MCF 10A (cell line): ENCODE measurements at regions not wholly inside any gene's neighbourhood (a gene's known extent, or its start where the extent isn't known, plus 50 kb on each side); places are given as distances from the start of the nearest gene placed in this dataset.

Experiments used
- BruUV-seq: library from RNA; stranded (reverse); fragments of 400-500 nt; replicated peaks from 2 replicates; lab custom pipeline; 2021; lab: Mats Ljungman, UMichigan
- CTCF ChIA-PET: fragments of 300-600 bp; sonication (Branson Sonifier 250); formaldehyde crosslinking; extraction: SDS; loops from one replicate; lab custom pipeline; 2021; ENCODE audit warnings: antibody characterized with exemption, inconsistent platforms; lab: Yijun Ruan, JAX
- POLR2A ChIA-PET: fragments of 300-600, 350-650 bp; sonication (Branson Sonifier 250); formaldehyde crosslinking; extraction: SDS; loops from one replicate; lab custom pipeline; 2020; ENCODE audit warnings: antibody characterized with exemption, inconsistent platforms; lab: Yijun Ruan, JAX
- DNase-seq: peaks from one replicate; pipeline ENCODE4 v3.0.0-alpha.2; 2018; ENCODE audit not compliant: unreplicated experiment
- H3K27ac Mint-ChIP-seq: one replicate; pipeline ENCODE4 v1.8.0; 2022; ENCODE audit warnings: mild to moderate bottlenecking, low read depth, mixed read lengths; ENCODE audit not compliant: unreplicated experiment
- H3K27me3 Mint-ChIP-seq: one replicate; pipeline ENCODE4 v1.8.0; 2022; ENCODE audit warnings: mixed read lengths; ENCODE audit not compliant: insufficient read depth, unreplicated experiment
- H3K36me3 Mint-ChIP-seq: one replicate; pipeline ENCODE4 v1.8.0; 2022; ENCODE audit warnings: mild to moderate bottlenecking, moderate library complexity, mixed read lengths; ENCODE audit not compliant: insufficient read depth, unreplicated experiment
- H3K4me1 Mint-ChIP-seq: one replicate; pipeline ENCODE4 v1.8.0; 2022; ENCODE audit warnings: mixed read lengths; ENCODE audit not compliant: insufficient read depth, unreplicated experiment
- H3K4me3 Mint-ChIP-seq: one replicate; pipeline ENCODE4 v1.8.0; 2022; ENCODE audit warnings: mild to moderate bottlenecking, moderate library complexity, mixed read lengths; ENCODE audit not compliant: unreplicated experiment
- H3K9me3 Mint-ChIP-seq: one replicate; pipeline ENCODE4 v1.8.0; 2022; ENCODE audit warnings: mixed read lengths; ENCODE audit not compliant: unreplicated experiment
- CTCF ChIP-seq: fragments of 200-600 bp; IDR thresholded peaks from one replicate; pipeline ENCODE4 v1.8.0; 2022; ENCODE audit warnings: antibody characterized with exemption, mild to moderate bottlenecking; ENCODE audit not compliant: unreplicated experiment
- intact Hi-C: fragments of 100-400 bp; cut with micrococcal nuclease; formaldehyde crosslinking; loops from 2 replicates; pipeline ENCODE4 v1.14.1; 2022

- ChIA-PET POLR2A (no interaction called here), CTCF (interaction anchor here (0.7 to 1.4 kb wide), 4 partner anchors 8 to 521 kb away, joined by 3 to 8 read pairs (median 4); no protein-coding TSS in a partner anchor)
- Mint-ChIP-seq H3K4me1 (peaks cover 9% of the 10 kb centered on the region), H3K27ac (no peak overlapping the region), H3K36me3 (no peaks in the 10 kb centered on the region), H3K9me3 (no peaks in the 10 kb centered on the region), H3K4me3 (no peak overlapping the region), H3K27me3 (no peaks in the 10 kb centered on the region)
- BruUV-seq: no TSS peak
- intact Hi-C loops: no loop called here
- DNase-seq: no peak
- no peak for TF ChIP-seq CTCF
These were observed 99.0 kb upstream of the CDH5 start for GRCh38 chr16:66267292-66268014.

DNA sequence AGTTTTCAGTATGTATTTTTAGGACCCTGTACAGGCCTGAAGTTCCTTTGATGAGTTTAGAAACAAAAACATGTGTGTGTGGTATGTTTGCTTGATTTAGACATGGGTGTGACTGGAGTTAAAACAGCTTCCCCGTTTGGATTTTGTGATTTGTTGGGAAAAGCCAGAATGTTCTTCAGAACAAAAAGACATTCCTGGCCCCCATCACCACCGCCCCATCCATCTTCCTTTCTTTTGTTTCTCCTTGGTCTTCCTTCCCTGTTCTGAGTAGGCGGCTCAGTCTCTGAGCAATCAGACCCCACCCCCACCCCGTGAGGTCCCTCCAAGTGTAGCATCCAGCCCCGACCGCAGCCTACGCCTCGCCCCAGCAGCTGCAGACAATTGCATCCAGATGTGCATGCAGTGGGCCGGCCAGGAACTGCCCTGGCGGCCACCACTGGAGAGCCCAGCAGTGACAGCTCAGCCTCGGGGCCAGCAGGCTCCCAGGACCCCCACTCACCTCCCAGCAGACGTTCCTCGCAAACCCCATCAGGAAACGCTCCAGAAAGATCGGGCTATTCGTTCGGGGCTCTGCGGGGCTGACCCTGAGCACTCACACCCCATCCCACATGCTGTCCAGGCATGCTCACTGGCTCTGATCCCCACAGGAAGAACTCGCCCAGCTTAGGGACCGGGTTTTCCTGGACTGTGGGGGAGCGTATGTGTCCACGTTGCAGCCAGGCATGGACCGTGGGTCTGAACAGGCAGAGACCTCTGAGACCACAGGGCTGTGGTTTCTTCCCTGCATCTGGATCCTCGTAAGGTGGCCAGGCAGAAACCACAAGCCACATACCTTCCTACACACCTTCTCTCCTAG lies 99.8 kb upstream of the CDH5 start:
- Mint-ChIP-seq H3K4me1 (peaks cover 9% of the 10 kb centered on the region), H3K36me3 (no peaks in the 10 kb centered on the region), H3K27me3 (no peaks in the 10 kb centered on the region), H3K27ac (no peak overlapping the region), H3K4me3 (no peak overlapping the region), H3K9me3 (no peaks in the 10 kb centered on the region)
- CTCF ChIA-PET: interaction anchor here (0.6 to 1.4 kb wide), 5 partner anchors 9 to 629 kb away, joined by 3 to 8 read pairs (median 4); no protein-coding TSS in a partner anchor
- TF ChIP-seq CTCF: no peak
- BruUV-seq: no TSS peak
- DNase-seq: no peak
- POLR2A ChIA-PET: no interaction called here
- intact Hi-C loops: no loop called here

DNA sequence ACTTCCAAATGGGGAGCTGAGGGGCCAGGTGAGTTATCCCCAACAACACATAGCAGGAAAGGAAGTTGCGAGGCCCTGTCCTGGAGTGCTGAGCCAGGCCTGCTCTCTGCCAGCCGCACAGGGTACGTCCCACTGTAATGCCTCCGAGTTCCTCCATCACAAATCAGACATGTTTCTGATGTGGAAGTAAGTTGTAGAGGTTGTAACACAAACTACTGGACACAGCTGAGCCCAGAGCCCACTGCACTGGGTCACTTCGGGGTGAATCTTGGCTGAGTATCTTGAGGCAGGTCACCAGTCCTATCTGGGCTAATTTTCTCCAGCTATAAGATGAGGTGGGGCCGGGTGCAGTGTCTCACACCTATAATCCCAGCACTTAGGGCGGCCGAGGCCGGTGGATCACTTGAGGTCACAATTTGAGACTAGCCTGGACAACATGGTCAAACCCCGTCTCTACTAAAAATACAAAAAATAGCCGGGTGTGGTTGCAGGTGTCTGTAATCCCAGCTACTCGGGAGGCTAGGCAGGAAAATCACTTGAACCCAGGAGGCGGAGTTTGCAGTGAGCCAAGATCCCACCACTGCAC lies 100.8 kb upstream of the CDH5 start:
- Mint-ChIP-seq H3K4me1 (no peaks in the 10 kb centered on the region), H3K9me3 (no peaks in the 10 kb centered on the region), H3K27ac (no peak overlapping the region), H3K4me3 (no peak overlapping the region), H3K36me3 (no peaks in the 10 kb centered on the region), H3K27me3 (no peaks in the 10 kb centered on the region)
- intact Hi-C loops: no loop called here
- ChIA-PET POLR2A (no interaction called here), CTCF (interaction anchor here (0.6 to 1.2 kb wide), 2 partner anchors 16 to 80 kb away, joined by 3 to 4 read pairs; no protein-coding TSS in a partner anchor)
- BruUV-seq: no TSS peak
- no peak for TF ChIP-seq CTCF
- DNase-seq: no peak

GRCh38 chr16:66265048-66265415 lies 101.5 kb upstream of the CDH5 start:
- DNase-seq: no peak
- Mint-ChIP-seq H3K4me1 (no peaks in the 10 kb centered on the region), H3K9me3 (no peaks in the 10 kb centered on the region), H3K27me3 (no peaks in the 10 kb centered on the region), H3K36me3 (no peaks in the 10 kb centered on the region), H3K27ac (no peak overlapping the region), H3K4me3 (no peak overlapping the region)
- intact Hi-C loops: no loop called here
- POLR2A ChIA-PET: no interaction called here
- BruUV-seq: no TSS peak
- CTCF ChIA-PET: interaction anchor here (1.2 kb wide), 1 partner anchor 81 kb away, joined by 4 read pairs; no protein-coding TSS in a partner anchor
- no peak for TF ChIP-seq CTCF
